Left forelimb (tissue), 1 donor: ENCODE measurements at regions not wholly inside any gene's neighbourhood (a gene's known extent, or its start where the extent isn't known, plus 50 kb on each side); places are given as distances from the start of the nearest gene placed in this dataset.

ENCODE experiments used
- DNase-seq: peaks from one replicate; pipeline ENCODE4 v3.0.0-alpha.2; 2018; ENCODE audit warnings: low spot score

GRCh38 chr5:3736466-3736865 is 140.8 kb downstream of the IRX1 start:
- no peak for DNase-seq

DNA sequence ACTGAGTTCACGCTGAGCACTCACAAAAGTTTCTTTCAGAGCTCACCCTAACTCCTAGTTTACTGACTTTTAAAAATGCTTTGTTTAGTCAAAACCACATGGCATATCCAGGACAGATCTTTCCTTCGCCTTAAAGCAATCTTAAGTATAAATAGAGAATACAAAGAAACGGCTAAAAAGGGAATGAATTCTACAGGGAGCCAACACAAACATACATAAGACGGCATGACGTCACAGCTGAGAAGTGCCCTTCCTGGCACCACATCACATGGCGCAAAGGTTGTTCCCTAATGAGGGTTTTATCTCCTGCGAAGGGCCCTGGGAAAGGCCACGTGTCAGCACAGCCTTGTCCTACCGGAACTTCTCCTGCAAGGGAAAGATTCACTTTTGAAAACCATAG is 141.3 kb downstream of the IRX1 start:
- DNase-seq: no peak

DNA sequence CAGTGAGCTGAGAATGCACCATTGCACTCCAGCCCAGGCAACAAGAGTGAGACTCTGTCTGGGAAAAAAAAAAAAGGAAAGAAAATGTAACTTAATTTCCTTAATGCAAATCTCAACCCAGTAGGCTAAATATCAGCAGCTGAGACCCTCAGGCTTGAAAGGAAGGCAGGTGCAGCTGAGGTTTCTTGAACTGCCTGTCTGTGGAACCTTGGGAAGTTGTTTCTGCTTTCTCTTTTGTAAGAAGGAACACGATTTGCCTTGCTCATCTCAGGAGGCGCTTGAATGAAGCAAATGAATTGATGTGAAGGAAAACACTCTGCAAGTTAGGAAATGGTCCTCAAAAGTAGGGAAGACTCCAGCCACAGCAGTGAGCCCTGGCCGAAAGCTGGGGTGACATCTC is 143.3 kb downstream of the IRX1 start:
- no peak for DNase-seq

GRCh38 chr5:3740546-3741373 is 145.1 kb downstream of the IRX1 start:
- DNase-seq: no peak

- DNase-seq: no peak
These were observed 145.7 kb downstream of the IRX1 start for GRCh38 chr5:3741374-3741770.

- DNase-seq: no peak
These were observed 147.1 kb downstream of the IRX1 start for GRCh38 chr5:3742750-3743149.

DNA sequence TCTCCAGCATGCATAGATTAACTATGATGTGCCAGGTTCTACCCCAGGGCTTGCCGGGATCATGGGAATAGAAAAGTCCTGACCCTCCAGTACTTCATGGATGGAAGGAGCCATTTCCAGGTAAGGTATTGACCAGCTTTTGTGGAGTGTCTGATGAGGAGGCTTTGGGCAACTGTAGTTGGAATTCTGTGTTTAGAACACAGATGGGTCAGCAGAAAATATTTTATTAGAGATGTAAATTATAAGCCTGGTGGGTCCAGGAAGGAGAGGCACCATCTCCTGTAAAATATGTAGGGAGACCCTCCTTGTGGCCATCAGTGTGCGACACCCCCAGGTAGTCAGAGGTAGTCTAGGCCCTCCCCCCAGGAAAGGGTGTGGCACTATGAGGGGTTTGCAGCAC is 156.2 kb downstream of the IRX1 start:
- DNase-seq: no peak

DNA sequence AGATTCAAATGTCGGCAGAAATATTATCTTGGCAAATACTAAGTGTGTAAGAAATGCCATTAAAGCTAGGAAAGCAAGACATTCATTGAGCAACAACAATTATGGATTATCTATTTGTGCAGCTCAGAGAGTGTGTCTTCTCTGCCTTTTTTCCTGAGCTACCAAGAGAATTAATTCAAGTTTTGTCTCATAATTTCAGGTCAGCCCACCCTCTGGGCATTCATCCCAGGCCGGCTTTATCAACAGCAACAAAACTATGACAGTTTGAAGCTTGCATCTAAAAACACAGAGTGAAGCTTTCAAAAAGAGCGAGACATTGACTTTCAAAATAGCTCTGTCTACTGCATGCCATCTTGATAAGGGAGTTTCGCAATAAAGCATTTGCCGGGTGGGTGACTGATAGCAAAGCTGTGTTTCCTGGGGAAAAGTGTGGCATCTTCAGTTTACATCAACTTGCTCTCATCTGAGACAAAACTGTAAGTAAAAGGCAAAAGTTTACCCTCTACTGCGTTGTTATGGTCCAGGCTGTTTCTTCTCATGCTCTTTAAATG is 182.4 kb downstream of the IRX1 start:
- no peak for DNase-seq

DNA sequence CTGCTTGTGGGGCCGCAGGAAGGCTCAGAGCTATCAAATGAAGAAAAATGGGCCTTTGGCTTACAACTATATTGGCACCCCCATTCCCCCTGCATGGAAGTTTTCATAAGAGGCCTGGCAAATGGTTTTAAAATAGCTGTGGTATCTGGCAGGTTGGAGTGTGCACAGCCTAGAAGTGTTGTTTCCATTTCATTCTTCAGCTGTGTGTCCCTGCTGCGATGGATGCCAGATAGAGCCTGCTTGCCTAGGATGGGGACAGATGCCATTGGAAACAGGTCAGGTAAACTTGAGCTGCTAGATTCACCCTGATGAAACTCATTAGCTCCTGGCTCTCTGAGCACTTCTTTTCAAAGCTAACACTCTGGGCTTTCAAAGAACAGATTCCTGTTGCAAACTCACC is 183.3 kb downstream of the IRX1 start:
- DNase-seq: no peak

GRCh38 chr5:3780278-3780677 is 184.6 kb downstream of the IRX1 start:
- no peak for DNase-seq

DNA sequence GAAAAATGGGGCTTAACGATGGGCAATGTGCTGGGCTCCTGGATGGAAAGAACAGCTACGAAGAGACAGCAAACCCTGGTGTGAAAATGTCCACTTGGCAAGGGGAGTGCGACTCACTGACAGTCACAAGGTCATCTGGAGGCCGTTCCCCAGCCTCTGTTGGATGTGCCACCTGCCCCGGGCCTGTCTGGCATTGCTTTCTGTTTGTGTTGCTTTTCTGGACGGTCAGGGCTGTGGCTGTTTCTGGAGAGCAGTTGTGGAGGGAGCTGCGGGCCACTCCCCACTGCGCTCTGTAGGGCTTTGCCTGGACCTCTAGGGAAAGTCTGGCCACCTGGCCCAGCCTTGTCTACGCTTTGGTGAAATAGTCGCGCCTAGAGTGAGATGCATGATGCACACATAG is 185.3 kb downstream of the IRX1 start:
- DNase-seq: no peak

DNA sequence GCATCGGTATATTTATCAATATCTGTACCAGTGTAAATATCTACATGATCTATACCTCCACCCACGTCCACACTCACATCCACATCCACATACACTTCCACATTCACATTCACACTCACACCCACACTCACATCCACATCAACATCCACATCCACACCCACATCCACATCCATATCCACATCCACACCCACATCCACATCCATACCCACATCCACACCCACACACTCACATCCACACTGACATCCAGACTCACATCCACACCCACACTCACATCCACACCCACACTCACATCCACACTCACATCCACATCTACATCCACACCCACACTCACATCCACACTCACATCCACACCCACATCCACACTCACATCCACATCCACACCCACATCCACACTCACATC is 189.2 kb downstream of the IRX1 start:
- DNase-seq: no peak

- no peak for DNase-seq
These were observed 190.5 kb downstream of the IRX1 start for GRCh38 chr5:3786165-3786564.

DNA sequence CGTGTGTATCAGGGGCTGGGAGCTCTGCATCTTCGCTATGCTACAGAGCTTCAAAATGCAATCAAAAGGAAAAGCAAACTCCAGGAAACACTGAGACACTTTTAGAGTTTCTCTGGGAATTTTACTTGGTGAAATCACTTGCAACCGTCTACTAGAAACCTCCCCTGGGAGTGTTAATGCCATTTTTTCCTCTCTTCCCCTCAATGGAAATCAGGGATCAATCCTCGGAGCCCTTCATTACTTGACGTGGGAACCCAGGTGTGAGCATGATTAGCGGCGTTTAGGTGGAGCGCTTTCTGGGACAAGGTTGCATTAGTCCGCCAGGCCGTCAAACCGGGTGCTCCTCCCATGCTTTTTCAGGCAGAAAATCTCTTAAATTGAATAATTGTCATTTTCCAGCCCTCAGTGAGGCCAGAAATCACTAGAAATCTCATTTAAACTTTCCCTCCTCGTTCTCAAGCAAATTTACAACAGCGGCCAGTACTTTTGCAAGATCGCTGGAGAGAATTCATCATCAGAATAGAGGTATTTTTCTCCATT is 191.3 kb downstream of the IRX1 start:
- no peak for DNase-seq

DNA sequence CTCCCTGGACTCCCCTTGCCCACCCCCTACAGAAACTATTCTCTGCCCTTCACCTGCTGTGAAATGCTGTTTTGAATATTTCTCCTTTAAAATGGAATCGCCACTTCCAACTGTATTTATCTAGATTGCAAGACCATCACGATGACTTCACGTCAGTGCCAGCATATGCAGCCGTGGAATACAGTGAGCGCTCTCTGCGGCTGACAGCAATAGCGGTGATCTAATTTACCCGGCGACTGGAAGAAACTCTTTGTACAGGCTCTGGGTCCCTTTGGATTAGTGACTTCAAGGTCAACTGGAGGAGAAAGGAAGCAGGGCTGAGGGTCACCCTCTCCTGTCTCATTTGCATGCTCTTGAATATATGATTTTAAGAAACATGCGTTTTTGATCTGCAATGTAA is 192.0 kb downstream of the IRX1 start:
- no peak for DNase-seq

DNA sequence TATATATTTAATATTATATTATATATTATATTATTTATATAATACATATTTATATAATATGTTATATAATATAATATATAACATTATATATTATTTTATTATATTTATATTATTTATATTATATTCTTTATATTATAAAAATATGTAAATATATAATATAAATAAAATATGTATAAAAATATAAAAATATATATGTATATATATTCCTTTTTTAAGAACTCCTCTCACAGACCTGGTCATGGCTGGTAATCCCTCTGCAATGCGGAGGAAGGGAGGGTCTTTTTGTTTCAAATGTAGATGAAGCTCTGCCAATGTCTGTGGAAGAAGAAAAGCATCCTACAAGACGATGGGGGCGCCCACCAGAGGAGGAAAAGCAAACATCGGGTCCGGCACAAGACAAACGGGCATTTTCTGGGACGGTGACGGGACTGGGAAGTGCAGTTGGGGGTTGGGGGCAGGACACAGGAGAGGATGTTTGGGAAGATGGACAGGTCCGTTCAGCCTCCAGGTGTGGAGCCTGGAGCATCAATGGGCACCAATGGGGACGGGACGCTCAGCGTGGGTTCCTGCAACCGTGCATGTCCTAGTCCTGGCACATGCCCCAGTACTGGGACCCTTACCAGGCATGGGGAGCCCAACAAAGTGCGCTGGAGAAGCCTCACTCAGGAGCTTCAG is 194.0 kb downstream of the IRX1 start:
- no peak for DNase-seq

GRCh38 chr5:3793162-3793561 is 197.5 kb downstream of the IRX1 start:
- no peak for DNase-seq

- DNase-seq: no peak
These were observed 199.0 kb downstream of the IRX1 start for GRCh38 chr5:3794611-3795010.

- no peak for DNase-seq
These were observed 201.1 kb downstream of the IRX1 start for GRCh38 chr5:3796736-3797135.

GRCh38 chr5:3801967-3802366 is 206.3 kb downstream of the IRX1 start:
- no peak for DNase-seq

DNA sequence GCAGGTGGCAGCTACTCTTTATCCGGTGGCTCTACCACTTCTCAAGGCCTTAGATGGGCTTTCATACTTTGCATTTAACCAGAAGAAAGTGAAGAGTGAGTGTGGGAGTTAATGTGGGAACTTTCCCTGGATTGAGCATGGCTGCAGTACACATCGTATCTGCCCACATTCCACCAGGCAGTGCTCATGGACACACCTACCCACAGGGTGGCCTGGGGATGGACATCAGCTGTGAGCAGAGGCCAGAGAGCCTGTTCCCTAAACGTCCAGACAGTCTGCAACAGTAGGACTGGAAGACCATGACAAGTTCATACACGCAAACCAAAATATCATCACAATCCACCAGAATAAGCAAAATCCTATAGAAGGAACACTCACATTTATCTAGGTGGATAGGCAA is 213.8 kb downstream of the IRX1 start:
- DNase-seq: no peak

DNA sequence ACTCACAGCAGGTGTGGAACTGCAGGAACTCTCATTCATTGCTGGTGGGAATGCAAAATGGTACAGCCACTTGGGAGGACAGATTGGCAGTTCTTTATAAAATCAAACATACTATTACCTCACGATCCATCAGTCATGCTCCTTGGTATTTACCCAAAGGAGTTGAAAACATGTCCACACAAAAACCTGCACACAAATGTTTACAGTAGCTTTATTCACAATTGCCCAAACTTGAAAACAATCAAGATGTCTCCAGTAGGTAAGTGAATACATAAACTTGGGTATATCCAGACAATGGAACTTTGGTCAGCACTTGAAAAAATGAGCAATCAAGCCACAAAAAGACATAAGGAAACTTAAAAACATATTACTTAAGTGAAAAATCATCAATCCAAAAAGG is 215.5 kb downstream of the IRX1 start:
- DNase-seq: no peak

GRCh38 chr5:3818624-3819023 is 223.0 kb downstream of the IRX1 start:
- DNase-seq: no peak
